Epidermal melanocyte (primary cell): ENCODE measurements at regions not wholly inside any gene's neighbourhood (a gene's known extent, or its start where the extent isn't known, plus 50 kb on each side); places are given as distances from the start of the nearest gene placed in this dataset.

Experiments
- DNase-seq: peaks from one replicate; pipeline ENCODE4 v3.0.0; 2011; ENCODE audit warnings: low spot score; ENCODE audit not compliant: insufficient read length

- no peak for DNase-seq
Observed at GRCh38 chr10:4127518-4128315, 342.7 kb upstream of the KLF6 start.

DNA sequence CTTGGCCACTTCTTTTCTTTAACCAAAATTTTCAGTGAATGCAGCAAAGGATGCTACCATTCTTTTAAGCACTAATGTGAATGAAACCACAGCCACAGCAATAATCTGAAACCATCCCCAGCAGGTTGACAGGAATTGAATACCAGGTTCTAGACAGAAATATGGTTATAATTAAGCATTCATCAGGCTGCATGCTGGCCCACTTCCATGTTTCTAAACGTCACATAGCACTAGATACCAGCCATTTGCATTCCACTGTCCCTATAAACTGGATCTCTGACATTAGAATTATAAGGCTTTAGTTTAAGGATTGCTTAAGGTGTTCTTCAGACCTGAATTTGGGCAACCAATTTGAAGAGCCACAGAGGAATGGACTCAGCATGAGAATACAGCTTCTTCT lies 340.8 kb upstream of the KLF6 start:
- DNase-seq: no peak

DNA sequence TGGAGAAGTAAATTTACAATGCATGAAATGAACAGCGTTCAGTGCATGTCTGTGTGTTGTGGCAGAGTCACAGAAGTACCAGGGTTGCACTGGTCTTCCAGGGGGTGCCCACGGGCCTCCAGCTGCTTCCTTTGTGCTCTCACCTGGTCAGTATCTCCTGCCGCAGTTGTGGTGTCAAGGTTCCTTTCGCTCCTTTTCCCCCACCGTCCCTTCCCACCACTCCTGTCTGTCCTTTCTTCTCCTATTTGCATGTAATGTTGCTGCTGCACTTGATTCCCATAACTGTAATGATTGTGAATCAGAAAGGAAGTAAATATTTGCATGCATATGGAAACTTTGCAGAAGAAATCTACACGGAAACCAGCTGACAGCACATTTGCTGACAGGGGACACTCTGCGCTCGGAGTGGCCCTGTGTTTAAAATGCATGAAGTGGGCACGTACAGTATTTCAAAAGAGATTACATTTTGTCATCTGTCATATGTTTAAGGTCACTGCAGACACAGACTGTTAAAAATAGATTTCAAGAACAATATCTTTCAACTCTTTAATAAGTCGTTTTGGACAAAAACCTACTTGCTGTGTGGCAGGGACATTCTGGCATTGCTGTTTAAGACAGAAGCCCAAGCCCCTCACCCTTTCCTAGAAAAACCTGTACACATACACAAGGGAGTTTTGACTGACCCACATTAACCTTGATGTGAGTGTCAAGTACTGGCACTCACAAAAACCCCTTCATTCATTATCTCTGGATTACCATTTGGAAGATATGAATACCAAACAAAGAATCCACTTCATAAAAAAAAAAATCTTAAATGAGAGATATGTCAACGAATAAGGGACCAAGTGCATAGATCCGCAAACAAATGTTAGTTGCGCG lies 336.7 kb upstream of the KLF6 start:
- no peak for DNase-seq

DNA sequence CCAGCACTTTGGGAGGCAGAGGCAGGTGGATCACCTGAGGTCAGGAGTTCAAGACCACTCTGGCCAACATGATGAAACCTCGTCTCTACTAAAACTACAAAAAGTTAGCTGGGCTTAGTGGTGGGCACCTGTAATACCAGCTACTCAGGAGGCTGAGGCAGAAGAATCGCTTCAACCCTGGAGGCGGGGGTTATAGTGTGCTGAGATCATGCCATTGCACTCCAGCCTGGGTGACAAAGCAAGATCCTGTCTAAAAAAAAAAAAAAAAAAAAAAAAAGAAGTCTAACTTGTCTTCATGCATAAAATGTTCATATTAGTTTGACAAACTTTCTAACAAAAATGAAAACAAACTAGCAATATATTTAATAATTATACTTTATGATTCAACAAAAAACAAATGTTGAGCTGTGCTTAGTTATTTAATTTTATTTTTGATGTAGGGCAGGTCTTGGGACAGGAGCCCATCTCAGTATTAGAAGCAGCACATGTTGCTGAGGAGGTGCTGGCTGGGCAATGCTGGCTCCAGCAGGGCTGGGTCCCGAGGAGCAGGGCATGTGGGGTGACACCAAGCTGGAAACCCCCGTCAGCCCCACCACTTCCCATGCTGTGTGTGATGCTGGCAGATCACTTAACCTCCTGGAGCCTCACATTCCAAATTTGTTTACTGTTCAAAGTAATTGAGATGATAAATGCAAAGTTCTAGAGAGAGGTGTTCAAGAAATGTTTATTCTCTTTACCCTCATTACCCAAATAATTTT lies 335.3 kb upstream of the KLF6 start:
- DNase-seq: no peak

GRCh38 chr10:4119107-4119506 lies 334.1 kb upstream of the KLF6 start:
- DNase-seq: no peak

DNA sequence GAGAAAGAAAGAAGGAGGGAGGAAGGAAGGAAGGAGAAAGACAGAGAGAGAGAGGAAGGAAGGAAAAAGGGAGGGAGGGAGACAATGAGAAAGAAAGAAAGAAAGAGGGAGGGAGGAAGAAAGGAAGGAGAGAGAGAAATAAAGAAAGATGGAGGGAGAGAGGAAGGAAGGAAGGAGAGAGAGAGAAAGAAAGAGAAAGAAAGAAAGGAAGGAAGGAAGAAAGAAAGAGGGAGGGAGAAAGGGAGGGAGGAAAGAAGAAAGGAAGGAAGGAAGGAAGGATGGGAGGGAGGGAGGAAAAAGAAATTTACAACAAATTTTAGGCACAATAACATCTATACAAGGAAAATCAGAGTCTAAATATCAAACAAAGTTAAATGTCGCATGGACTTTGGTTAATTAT lies 332.6 kb upstream of the KLF6 start:
- DNase-seq: no peak

- no peak for DNase-seq
Observed at GRCh38 chr10:4111643-4112042, 326.6 kb upstream of the KLF6 start.

DNA sequence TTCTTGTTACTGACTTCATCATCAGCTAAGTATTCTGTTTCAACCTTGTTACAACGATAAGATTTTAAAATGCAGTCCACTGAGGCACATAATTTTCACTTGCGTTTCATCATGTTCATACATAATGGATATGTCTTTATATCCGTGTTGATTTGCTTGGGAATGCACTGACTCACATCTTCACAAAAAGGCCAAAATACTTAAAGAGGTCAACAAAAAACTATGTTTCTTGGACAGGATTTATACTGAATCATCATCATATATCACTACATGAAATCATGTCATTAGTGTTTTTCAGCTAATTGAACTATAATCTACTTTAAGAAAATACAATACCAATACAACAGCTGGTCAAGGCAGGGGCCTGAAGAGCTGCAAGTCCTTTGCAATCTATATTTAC lies 324.5 kb upstream of the KLF6 start:
- DNase-seq: no peak

- no peak for DNase-seq
Observed at GRCh38 chr10:4108693-4109092, 323.7 kb upstream of the KLF6 start.

- no peak for DNase-seq
Observed at GRCh38 chr10:4107285-4107851, 322.4 kb upstream of the KLF6 start.

- DNase-seq: no peak
Observed at GRCh38 chr10:4103603-4104002, 318.6 kb upstream of the KLF6 start.

GRCh38 chr10:4102802-4103344 lies 317.9 kb upstream of the KLF6 start:
- DNase-seq: no peak

- no peak for DNase-seq
Observed at GRCh38 chr10:4101918-4102654, 317.1 kb upstream of the KLF6 start.

DNA sequence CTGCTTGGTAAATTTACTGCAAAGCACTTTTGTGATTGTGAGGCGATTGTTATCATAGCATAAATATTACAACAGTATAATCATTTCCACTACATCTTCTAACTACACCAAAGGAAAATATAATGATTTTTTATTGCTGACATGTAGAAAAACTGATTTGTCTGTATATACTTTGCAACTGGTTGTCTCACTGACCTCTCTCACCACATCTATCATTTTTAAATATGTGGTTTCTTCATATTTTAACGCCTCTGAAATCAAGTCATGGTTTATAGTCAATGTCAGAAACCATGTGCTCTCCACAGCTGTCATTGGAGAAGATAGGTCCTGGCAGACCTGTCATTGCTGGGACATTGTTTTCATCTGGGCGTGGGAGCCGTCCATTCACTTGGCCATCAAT lies 315.4 kb upstream of the KLF6 start:
- DNase-seq: no peak

DNA sequence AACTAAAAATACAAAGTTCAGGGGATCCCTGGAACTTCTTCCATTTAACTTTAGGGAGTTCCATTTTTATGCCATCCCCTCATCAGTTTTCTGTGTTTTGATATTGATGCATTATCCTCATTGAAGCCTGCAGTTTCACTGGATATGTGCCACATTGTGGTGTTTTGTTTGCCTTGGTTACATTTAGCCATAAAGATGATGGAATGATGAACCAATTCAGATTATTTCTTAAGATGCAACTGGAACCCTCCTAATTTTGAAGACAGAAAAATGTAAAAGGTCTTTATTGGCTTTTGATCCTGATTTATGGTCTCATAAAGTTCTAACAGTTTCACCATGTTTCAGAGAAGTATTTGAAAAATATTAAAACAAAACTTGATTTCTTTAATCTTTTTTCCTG lies 314.2 kb upstream of the KLF6 start:
- no peak for DNase-seq

DNA sequence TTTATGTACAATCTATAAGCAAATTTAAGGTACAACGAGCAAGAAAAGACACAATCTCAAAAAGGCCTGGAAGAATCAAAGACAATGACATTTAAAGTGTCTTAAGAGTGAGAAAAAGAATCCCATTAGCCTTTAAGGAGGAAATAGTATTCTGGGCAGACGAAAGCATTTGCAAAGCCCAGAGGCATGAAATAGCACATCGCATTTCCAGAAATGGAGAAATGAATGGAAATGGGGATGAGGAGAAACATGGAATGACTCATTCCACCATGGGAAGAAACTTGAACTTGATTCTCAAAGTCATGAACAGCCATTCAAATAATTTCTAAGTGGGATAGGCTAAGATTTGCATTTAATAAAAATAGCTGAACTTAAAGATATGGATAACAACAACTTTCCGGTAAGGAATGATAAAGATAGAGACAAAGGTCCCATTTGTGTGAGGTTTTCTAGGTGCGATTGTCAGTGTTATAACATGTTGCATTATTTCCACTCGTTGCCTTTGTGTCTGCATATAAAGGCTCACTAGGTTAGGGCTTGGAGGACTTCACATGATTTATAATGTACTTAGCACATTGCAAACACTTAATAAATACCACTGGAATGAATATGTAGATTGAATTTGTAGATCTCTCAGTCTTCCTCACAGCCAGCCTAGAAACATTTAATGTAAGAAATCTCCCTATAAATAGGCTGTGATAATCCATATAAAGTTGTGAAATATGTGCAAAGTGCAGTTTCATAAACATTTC lies 310.3 kb upstream of the KLF6 start:
- no peak for DNase-seq

GRCh38 chr10:4094751-4095150 lies 309.7 kb upstream of the KLF6 start:
- DNase-seq: no peak

DNA sequence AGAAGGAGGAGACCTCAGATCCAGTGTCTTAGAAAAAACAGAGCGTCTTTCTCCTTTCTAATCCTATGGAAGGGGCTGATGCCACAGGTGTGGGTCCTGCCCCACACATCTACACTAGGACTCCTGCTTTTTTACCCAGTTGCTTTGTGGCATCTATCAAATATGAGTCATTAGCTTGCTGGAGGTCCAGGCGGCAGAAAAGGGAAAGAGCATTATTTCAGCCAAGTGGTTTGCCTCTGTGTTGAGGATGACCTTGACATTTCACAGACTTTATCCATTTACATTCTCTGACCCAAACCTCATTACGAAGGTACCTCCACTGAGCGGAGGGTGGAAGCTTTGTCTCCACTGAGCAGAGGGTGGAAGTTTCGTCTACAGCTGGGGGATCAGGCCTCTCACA lies 308.4 kb upstream of the KLF6 start:
- no peak for DNase-seq

GRCh38 chr10:4088354-4089066 lies 303.5 kb upstream of the KLF6 start:
- DNase-seq: no peak
